ENCODE measurements at regions not wholly inside any gene's neighbourhood (a gene's known extent, or its start where the extent isn't known, plus 50 kb on each side); places are given as distances from the start of the nearest gene placed in this dataset.

- Histone ChIP-seq H4K20me1 (ENCODE audit: control insufficient read depth, insufficient read depth, low read depth, low read length) (no peaks in the 10 kb centered on the region), H3K79me2 (ENCODE audit: control insufficient read depth, low read length) (no peaks in the 10 kb centered on the region), H3K27me3 (ENCODE audit: control insufficient read depth, low read length) (no peaks in the 10 kb centered on the region), H3K4me3 (ENCODE audit: low read length) (no peak overlapping the region), H3K9me2 (replicated peaks; ENCODE audit: control insufficient read depth, low read length) (no peaks in the 10 kb centered on the region), H3K4me1 (ENCODE audit: control insufficient read depth, low read length) (no peaks in the 10 kb centered on the region), H3K4me2 (ENCODE audit: low read length) (no peak overlapping the region), H3F3A (ENCODE audit: control insufficient read depth, insufficient read depth) (no peaks in the 10 kb centered on the region), H3K9me3 (ENCODE audit: control insufficient read depth, insufficient read depth, low read length) (no peaks in the 10 kb centered on the region), H3K27ac (ENCODE audit: low read depth, low read length) (no peak overlapping the region), H3K36me3 (ENCODE audit: control insufficient read depth, low read length) (no peaks in the 10 kb centered on the region)
- TF ChIP-seq EZH2phosphoT487 (IDR thresholded peaks at IDR 0.05; ENCODE audit: borderline replicate concordance, low read length): no peak
- TF ChIP-seq CTCF (IDR thresholded peaks at IDR 0.05; ENCODE audit: low read depth, low read length, poor library complexity, severe bottlenecking): no peak
Measured at GRCh38 chr4:81963015-81963762, 410.6 kb downstream of the HNRNPD start.

- Histone ChIP-seq H3K4me2 (ENCODE audit: low read length) (no peak overlapping the region), H3K4me3 (ENCODE audit: low read length) (no peak overlapping the region), H4K20me1 (ENCODE audit: control insufficient read depth, insufficient read depth, low read depth, low read length) (no peaks in the 10 kb centered on the region), H3K79me2 (ENCODE audit: control insufficient read depth, low read length) (no peaks in the 10 kb centered on the region), H3K27me3 (ENCODE audit: control insufficient read depth, low read length) (no peaks in the 10 kb centered on the region), H3F3A (ENCODE audit: control insufficient read depth, insufficient read depth) (no peaks in the 10 kb centered on the region), H3K9me3 (ENCODE audit: control insufficient read depth, insufficient read depth, low read length) (no peaks in the 10 kb centered on the region), H3K9me2 (replicated peaks; ENCODE audit: control insufficient read depth, low read length) (no peaks in the 10 kb centered on the region), H3K27ac (ENCODE audit: low read depth, low read length) (no peak overlapping the region), H3K36me3 (ENCODE audit: control insufficient read depth, low read length) (no peaks in the 10 kb centered on the region), H3K4me1 (ENCODE audit: control insufficient read depth, low read length) (no peaks in the 10 kb centered on the region)
- TF ChIP-seq CTCF (IDR thresholded peaks at IDR 0.05; ENCODE audit: low read depth, low read length, poor library complexity, severe bottlenecking) (no peak), EZH2phosphoT487 (IDR thresholded peaks at IDR 0.05; ENCODE audit: borderline replicate concordance, low read length) (no peak)
Measured at GRCh38 chr4:81960961-81961360, 412.8 kb downstream of the HNRNPD start.

- H3K4me1 ChIP-seq (ENCODE audit: control insufficient read depth, low read length): no peaks in the 10 kb centered on the region
- no peaks in the 10 kb centered on the region for H3K9me3 ChIP-seq (ENCODE audit: control insufficient read depth, insufficient read depth, low read length)
- H3K27ac ChIP-seq (ENCODE audit: low read depth, low read length): no peak overlapping the region
- no peak for TF ChIP-seq EZH2phosphoT487 (IDR thresholded peaks at IDR 0.05; ENCODE audit: borderline replicate concordance, low read length)
- TF ChIP-seq CTCF (IDR thresholded peaks at IDR 0.05; ENCODE audit: low read depth, low read length, poor library complexity, severe bottlenecking): no peak
- H3F3A ChIP-seq (ENCODE audit: control insufficient read depth, insufficient read depth): no peaks in the 10 kb centered on the region
- H3K27me3 ChIP-seq (ENCODE audit: control insufficient read depth, low read length): no peaks in the 10 kb centered on the region; the same call in 1 of the 2 replicates
- no peaks in the 10 kb centered on the region for H3K79me2 ChIP-seq (ENCODE audit: control insufficient read depth, low read length)
- H3K9me2 ChIP-seq (replicated peaks; ENCODE audit: control insufficient read depth, low read length): no peaks in the 10 kb centered on the region
- no peak overlapping the region for H3K4me3 ChIP-seq (ENCODE audit: low read length)
- no peaks in the 10 kb centered on the region; the same call in 1 of the 2 replicates for H4K20me1 ChIP-seq (ENCODE audit: control insufficient read depth, insufficient read depth, low read depth, low read length)
- H3K4me2 ChIP-seq (ENCODE audit: low read length): no peak overlapping the region
- H3K36me3 ChIP-seq (ENCODE audit: control insufficient read depth, low read length): no peaks in the 10 kb centered on the region
Measured at GRCh38 chr4:81954271-81954670, 419.5 kb downstream of the HNRNPD start.

Data from DOHH2 (cell line).